ENCODE measurements at regions not wholly inside any gene's neighbourhood (a gene's known extent, or its start where the extent isn't known, plus 50 kb on each side); places are given as distances from the start of the nearest gene placed in this dataset.

GRCh38 chr11:114819028-114819427 lies 140.7 kb downstream of the NXPE2 start:
- TF ChIP-seq CTCF (IDR thresholded peaks at IDR 0.05 in 2 of 3, conservative IDR thresholded peaks at IDR 0.05 in 1 of 3; ENCODE audit: control insufficient read depth in 2 of 3, extremely low read depth in 1 of 3, insufficient read depth in 1 of 3, low read depth in 3 of 3, low read length in 3 of 3) (no peak), HDGF (IDR thresholded peaks at IDR 0.05) (no peak), ATF7 (IDR thresholded peaks at IDR 0.05; ENCODE audit: low read depth) (no peak), MXI1 (IDR thresholded peaks at IDR 0.05; ENCODE audit: low read depth, low read length) (no peak), MAX (IDR thresholded peaks at IDR 0.05; ENCODE audit: low read depth, low read length) (no peak), ZBED1 (IDR thresholded peaks at IDR 0.05; ENCODE audit: borderline replicate concordance) (no peak)

Measured in GM12878 (cell line).